HL-60 (cell line): ENCODE measurements at regions not wholly inside any gene's neighbourhood (a gene's known extent, or its start where the extent isn't known, plus 50 kb on each side); places are given as distances from the start of the nearest gene placed in this dataset.

Experiments
- DNase-seq, 2 experiments: peaks; one replicate each; pipeline ENCODE4 v3.0.0-alpha.2; 2010 to 2020; ENCODE audit warnings: low read depth in 1 of 2, low spot score in 1 of 2
- H3K27ac ChIP-seq: fragments of 250-450 bp; sonication (Bioruptor Pico); replicated peaks from 2 replicates; pipeline ENCODE4 v1.5.1; 2020; ENCODE audit warnings: mild to moderate bottlenecking, moderate library complexity
- H3K27me3 ChIP-seq: fragments of 250-450 bp; sonication (Bioruptor Pico); 2 replicates; pipeline ENCODE4 v1.5.1; 2021; ENCODE audit warnings: mild to moderate bottlenecking, moderate library complexity; ENCODE audit not compliant: insufficient read depth, poor library complexity, severe bottlenecking
- H3K4me3 ChIP-seq: replicated peaks from 2 replicates; pipeline ENCODE4 v1.5.1; 2011; ENCODE audit warnings: mild to moderate bottlenecking, control low read depth, low read length; ENCODE audit not compliant: insufficient read depth
- GABPA ChIP-seq: IDR thresholded peaks from 2 replicates; pipeline ENCODE4 v1.6.1; 2012; ENCODE audit warnings: low read depth
- POLR2AphosphoS5 ChIP-seq: IDR thresholded peaks from 2 replicates; pipeline ENCODE4 v1.6.1; 2012; ENCODE audit warnings: low read depth
- SPI1 ChIP-seq: IDR thresholded peaks from 2 replicates; pipeline ENCODE4 v1.6.1; 2012; ENCODE audit warnings: low read depth, mild to moderate bottlenecking, borderline replicate concordance
- TF ChIP-seq, protein P1 (sequence below): IDR thresholded peaks from one replicate; pipeline ENCODE4 v1.5.1; 2011; ENCODE audit warnings: low read length, control low read depth, inconsistent platforms; ENCODE audit not compliant: insufficient read depth
- TF ChIP-seq, protein P2 (sequence below): IDR thresholded peaks from 2 replicates; pipeline ENCODE4 v1.6.1; 2012; ENCODE audit warnings: low read depth; ENCODE audit not compliant: insufficient replicate concordance

GRCh38 chr2:144128130-144128746, 391.7 kb downstream of the ZEB2 start:
- TF ChIP-seq SPI1 (no peak), GABPA (no peak), POLR2AphosphoS5 (no peak)
- TF ChIP-seq, protein P1, sequence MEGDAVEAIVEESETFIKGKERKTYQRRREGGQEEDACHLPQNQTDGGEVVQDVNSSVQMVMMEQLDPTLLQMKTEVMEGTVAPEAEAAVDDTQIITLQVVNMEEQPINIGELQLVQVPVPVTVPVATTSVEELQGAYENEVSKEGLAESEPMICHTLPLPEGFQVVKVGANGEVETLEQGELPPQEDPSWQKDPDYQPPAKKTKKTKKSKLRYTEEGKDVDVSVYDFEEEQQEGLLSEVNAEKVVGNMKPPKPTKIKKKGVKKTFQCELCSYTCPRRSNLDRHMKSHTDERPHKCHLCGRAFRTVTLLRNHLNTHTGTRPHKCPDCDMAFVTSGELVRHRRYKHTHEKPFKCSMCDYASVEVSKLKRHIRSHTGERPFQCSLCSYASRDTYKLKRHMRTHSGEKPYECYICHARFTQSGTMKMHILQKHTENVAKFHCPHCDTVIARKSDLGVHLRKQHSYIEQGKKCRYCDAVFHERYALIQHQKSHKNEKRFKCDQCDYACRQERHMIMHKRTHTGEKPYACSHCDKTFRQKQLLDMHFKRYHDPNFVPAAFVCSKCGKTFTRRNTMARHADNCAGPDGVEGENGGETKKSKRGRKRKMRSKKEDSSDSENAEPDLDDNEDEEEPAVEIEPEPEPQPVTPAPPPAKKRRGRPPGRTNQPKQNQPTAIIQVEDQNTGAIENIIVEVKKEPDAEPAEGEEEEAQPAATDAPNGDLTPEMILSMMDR = no peak
- TF ChIP-seq, protein P2, sequence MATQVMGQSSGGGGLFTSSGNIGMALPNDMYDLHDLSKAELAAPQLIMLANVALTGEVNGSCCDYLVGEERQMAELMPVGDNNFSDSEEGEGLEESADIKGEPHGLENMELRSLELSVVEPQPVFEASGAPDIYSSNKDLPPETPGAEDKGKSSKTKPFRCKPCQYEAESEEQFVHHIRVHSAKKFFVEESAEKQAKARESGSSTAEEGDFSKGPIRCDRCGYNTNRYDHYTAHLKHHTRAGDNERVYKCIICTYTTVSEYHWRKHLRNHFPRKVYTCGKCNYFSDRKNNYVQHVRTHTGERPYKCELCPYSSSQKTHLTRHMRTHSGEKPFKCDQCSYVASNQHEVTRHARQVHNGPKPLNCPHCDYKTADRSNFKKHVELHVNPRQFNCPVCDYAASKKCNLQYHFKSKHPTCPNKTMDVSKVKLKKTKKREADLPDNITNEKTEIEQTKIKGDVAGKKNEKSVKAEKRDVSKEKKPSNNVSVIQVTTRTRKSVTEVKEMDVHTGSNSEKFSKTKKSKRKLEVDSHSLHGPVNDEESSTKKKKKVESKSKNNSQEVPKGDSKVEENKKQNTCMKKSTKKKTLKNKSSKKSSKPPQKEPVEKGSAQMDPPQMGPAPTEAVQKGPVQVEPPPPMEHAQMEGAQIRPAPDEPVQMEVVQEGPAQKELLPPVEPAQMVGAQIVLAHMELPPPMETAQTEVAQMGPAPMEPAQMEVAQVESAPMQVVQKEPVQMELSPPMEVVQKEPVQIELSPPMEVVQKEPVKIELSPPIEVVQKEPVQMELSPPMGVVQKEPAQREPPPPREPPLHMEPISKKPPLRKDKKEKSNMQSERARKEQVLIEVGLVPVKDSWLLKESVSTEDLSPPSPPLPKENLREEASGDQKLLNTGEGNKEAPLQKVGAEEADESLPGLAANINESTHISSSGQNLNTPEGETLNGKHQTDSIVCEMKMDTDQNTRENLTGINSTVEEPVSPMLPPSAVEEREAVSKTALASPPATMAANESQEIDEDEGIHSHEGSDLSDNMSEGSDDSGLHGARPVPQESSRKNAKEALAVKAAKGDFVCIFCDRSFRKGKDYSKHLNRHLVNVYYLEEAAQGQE = no peak
- H3K27ac ChIP-seq = no peak overlapping the region
- DNase-seq = no peak
- H3K27me3 ChIP-seq = no peaks in the 10 kb centered on the region
- no peak overlapping the region for H3K4me3 ChIP-seq

DNA sequence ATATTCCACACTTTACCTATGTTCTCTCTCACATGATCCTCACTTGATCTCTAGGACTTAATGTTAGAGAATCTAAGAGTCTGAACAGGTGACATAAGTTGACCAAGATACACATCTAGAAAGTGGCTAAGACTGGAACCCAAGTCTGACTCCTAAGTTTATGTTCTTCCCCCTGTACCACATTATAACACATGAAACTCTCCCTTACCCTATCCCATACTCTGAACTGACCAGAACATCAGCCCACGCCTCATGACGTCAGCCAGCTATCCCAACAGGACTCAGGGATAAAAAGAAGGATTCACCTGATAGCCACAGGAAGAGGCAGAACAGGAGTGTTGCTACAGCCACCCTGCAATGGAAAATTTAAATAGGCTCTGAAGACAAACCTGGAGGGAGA, 392.2 kb downstream of the ZEB2 start:
- no peak for DNase-seq
- H3K27me3 ChIP-seq = no peaks in the 10 kb centered on the region
- TF ChIP-seq POLR2AphosphoS5 (no peak), GABPA (no peak), SPI1 (no peak)
- TF ChIP-seq, protein P1 = no peak
- TF ChIP-seq, protein P2 = no peak
- H3K27ac ChIP-seq = no peak overlapping the region
- H3K4me3 ChIP-seq = no peak overlapping the region

GRCh38 chr2:144126302-144126701, 393.6 kb downstream of the ZEB2 start:
- TF ChIP-seq SPI1 (no peak), GABPA (no peak), POLR2AphosphoS5 (no peak)
- TF ChIP-seq, protein P2 = no peak
- TF ChIP-seq, protein P1 = no peak
- no peak for DNase-seq
- no peak overlapping the region for H3K27ac ChIP-seq
- no peak overlapping the region for H3K4me3 ChIP-seq
- H3K27me3 ChIP-seq = no peaks in the 10 kb centered on the region
